BLaER1 treated with 17β-estradiol and CSF1 and Interleukin-3, amounts not matched to agents 10 nM and 100 nM (cell line): ENCODE measurements at regions not wholly inside any gene's neighbourhood (a gene's known extent, or its start where the extent isn't known, plus 50 kb on each side); places are given as distances from the start of the nearest gene placed in this dataset.
"Not testable (repeated sequence)": the region's sequence is repeated elsewhere in the genome, so short reads cannot be mapped to it uniquely, and the experiment has no call there.

ENCODE experiments used
- H3K27ac ChIP-seq, 11 experiments: shearing (Covaris generic); formaldehyde crosslinking; 2 replicates each; pipeline ENCODE4 v1.8.1; 2022
- H3K27me3 ChIP-seq, 11 experiments: shearing (Covaris generic); formaldehyde crosslinking; 2 replicates each; pipeline ENCODE4 v1.8.1; 2022
- H3K36me3 ChIP-seq, 11 experiments: shearing (Covaris generic); formaldehyde crosslinking; 2 replicates each; pipeline ENCODE4 v1.8.1; 2022
- H3K4me1 ChIP-seq, 10 experiments: shearing (Covaris generic); formaldehyde crosslinking; 2 replicates each; pipeline ENCODE4 v1.8.1; 2022
- H3K4me2 ChIP-seq, 11 experiments: shearing (Covaris generic); formaldehyde crosslinking; 2 replicates each; pipeline ENCODE4 v1.8.1; 2022
- H3K4me3 ChIP-seq, 10 experiments: shearing (Covaris generic); formaldehyde crosslinking; 2 replicates each; pipeline ENCODE4 v1.8.1; 2022
- H3K9ac ChIP-seq, 11 experiments: shearing (Covaris generic); formaldehyde crosslinking; 2 replicates each; pipeline ENCODE4 v1.8.1; 2022
- H3K9me3 ChIP-seq, 11 experiments: shearing (Covaris generic); formaldehyde crosslinking; replicated peaks in 1 of 11; 2 replicates each; pipeline ENCODE4 v1.8.1; 2022
- H4K20me1 ChIP-seq, 11 experiments: shearing (Covaris generic); formaldehyde crosslinking; 2 replicates each; pipeline ENCODE4 v1.8.1; 2022
- Cebpa-rat ChIP-seq, 11 experiments: shearing (Covaris generic); IDR thresholded peaks; 2 replicates each; pipeline ENCODE4 v1.8.1; 2022

DNA sequence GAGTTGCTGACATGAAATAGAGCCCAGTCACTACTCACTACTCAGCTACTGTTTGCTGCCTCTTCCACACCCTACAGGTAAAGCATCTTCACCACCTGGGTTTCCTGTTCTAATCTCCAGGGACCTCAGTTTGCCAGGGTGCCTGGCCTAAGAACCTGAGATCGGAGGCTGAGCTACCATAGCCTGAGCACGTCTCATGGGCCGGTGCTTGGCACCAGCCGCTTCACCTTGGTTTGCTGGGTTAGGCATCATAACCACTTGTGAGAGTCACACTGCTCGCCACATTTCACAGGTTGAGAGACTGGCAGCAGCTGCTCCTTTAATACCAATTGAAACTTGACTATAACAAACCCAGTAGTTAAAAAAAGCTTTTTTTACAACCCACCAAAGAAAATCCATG is 75.1 kb downstream of the EMX2 start:
- no peak for TF ChIP-seq Cebpa-rat (IDR thresholded peaks at IDR 0.05)
- Histone ChIP-seq H3K4me3 (no peak overlapping the region), H4K20me1 (no peaks in the 10 kb centered on the region; a peak in 1 of 22 replicates), H3K9ac (no peak overlapping the region), H3K36me3 (no peaks in the 10 kb centered on the region), H3K4me1 (no peaks in the 10 kb centered on the region), H3K27me3 (no peaks in the 10 kb centered on the region), H3K27ac (no peak overlapping the region), H3K9me3 (no peaks in the 10 kb centered on the region), H3K4me2 (no peak overlapping the region)

DNA sequence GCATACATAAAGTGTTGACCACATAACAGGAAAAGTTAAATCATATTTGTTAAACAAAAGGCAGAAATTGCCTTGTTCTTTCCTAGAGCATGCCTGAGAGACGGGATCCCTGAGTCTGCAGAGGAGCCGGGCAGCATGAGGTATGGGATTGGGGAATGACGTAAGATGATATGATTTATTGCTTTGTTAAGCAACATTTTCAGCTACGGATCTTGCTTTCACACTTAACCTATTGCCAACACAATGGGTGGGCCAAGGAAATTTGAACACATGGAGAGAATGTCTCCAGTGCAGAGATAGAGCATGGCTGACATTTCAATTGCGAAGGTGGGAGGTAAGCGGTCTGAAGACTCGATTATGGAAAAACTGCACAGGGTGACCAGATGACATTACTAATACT is 76.7 kb downstream of the EMX2 start:
- no peak for TF ChIP-seq Cebpa-rat (IDR thresholded peaks at IDR 0.05)
- Histone ChIP-seq H3K4me2 (no peak overlapping the region), H3K27me3 (no peaks in the 10 kb centered on the region), H3K27ac (no peak overlapping the region), H3K36me3 (no peaks in the 10 kb centered on the region), H3K9me3 (no peaks in the 10 kb centered on the region), H3K4me1 (no peaks in the 10 kb centered on the region), H4K20me1 (no peaks in the 10 kb centered on the region; a peak in 1 of 22 replicates), H3K4me3 (no peak overlapping the region), H3K9ac (no peak overlapping the region)

GRCh38 chr10:117619707-117620405 is 77.3 kb downstream of the EMX2 start:
- no peak for TF ChIP-seq Cebpa-rat (IDR thresholded peaks at IDR 0.05)
- no peak overlapping the region for H3K9ac ChIP-seq
- no peaks in the 10 kb centered on the region for H3K27me3 ChIP-seq
- H3K4me3 ChIP-seq: no peak overlapping the region
- H3K4me1 ChIP-seq: no peaks in the 10 kb centered on the region
- no peaks in the 10 kb centered on the region; a peak in 1 of 22 replicates for H4K20me1 ChIP-seq
- H3K36me3 ChIP-seq: no peaks in the 10 kb centered on the region
- no peak overlapping the region for H3K27ac ChIP-seq
- H3K9me3 ChIP-seq: no peaks in the 10 kb centered on the region
- no peak overlapping the region for H3K4me2 ChIP-seq

GRCh38 chr10:117621196-117621595 is 78.7 kb downstream of the EMX2 start:
- H3K27ac ChIP-seq: no peak overlapping the region
- H3K4me3 ChIP-seq: no peak overlapping the region
- H3K27me3 ChIP-seq: no peaks in the 10 kb centered on the region
- no peaks in the 10 kb centered on the region for H3K36me3 ChIP-seq
- no peaks in the 10 kb centered on the region for H3K4me1 ChIP-seq
- H3K9ac ChIP-seq: no peak overlapping the region
- TF ChIP-seq Cebpa-rat (IDR thresholded peaks at IDR 0.05): no peak
- no peaks in the 10 kb centered on the region for H4K20me1 ChIP-seq
- no peaks in the 10 kb centered on the region for H3K9me3 ChIP-seq
- H3K4me2 ChIP-seq: no peak overlapping the region

DNA sequence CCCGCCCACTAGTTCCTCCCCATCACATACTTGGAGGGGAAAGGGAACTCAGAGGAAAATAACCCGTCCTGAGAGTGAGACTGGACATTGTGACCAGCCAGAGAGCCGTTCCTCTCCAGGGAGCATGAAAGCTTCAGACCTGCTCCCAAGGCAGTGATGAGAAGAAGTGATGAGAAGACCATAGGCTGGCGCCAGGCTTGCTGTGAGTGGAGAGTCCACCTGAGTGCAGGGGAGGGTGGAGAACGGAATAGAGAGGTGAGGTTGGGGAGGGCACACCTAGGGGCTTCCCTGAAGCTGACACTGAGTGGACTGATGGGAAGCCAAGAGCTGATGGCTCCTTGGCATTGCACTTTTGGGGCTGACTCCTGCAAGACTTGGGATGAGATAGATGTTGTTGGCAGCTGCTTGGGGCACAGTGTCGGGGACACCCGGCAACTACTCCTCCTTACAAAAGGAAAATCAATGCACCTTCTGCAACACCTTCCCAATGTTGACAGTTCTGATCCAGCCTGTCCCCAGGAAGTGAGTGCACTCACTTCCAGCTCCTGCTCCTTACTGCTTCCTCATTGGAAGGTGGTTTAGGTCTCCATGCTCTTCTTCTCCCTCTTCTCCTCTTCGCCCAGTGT is 79.4 kb downstream of the EMX2 start:
- no peaks in the 10 kb centered on the region for H3K36me3 ChIP-seq
- no peak overlapping the region for H3K4me3 ChIP-seq
- no peaks in the 10 kb centered on the region for H3K9me3 ChIP-seq
- no peaks in the 10 kb centered on the region for H3K27me3 ChIP-seq
- no peak for TF ChIP-seq Cebpa-rat (IDR thresholded peaks at IDR 0.05)
- H3K4me1 ChIP-seq: no peaks in the 10 kb centered on the region
- no peak overlapping the region for H3K27ac ChIP-seq
- no peak overlapping the region for H3K9ac ChIP-seq
- H3K4me2 ChIP-seq: no peak overlapping the region; a peak in 1 of 22 replicates
- no peaks in the 10 kb centered on the region for H4K20me1 ChIP-seq

DNA sequence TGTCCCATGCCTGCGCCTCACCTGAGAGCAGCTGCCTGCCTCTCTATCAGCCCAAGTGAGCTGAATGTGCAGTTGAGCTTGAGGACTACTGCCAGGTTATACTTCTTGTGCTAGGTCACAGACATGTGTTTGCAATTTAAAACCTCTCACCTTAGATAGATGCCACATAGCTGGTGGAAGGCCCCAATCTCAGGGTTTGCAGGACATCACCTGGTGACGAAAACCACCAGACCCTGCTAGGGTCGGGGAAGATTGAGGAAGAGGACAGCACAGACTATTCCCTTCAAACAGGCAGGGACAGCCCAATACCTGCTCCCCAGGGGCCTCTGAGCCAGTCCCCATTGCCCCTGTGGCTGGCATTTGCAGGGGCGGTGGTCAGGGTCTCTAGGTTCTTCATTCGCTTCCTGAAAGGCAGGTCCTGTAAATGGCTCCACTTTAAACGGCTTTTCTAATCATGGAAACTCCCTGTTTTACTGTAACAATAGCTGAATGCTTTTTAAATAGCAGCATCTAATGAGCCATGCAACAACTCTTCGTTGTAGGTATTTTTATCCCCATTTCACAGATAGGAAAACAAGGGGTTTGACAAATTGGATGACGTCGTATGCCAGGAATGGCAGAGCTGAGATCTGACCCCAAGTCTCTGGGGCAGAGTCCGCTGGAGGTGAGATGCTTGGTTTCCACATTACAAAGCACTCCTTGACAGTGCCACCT is 80.1 kb downstream of the EMX2 start:
- Histone ChIP-seq H3K4me3 (no peak overlapping the region), H4K20me1 (no peaks in the 10 kb centered on the region), H3K27me3 (no peaks in the 10 kb centered on the region), H3K9ac (no peak overlapping the region), H3K4me2 (no peak overlapping the region), H3K4me1 (no peaks in the 10 kb centered on the region), H3K27ac (no peak overlapping the region), H3K36me3 (no peaks in the 10 kb centered on the region), H3K9me3 (no peaks in the 10 kb centered on the region)
- no peak for TF ChIP-seq Cebpa-rat (IDR thresholded peaks at IDR 0.05)

DNA sequence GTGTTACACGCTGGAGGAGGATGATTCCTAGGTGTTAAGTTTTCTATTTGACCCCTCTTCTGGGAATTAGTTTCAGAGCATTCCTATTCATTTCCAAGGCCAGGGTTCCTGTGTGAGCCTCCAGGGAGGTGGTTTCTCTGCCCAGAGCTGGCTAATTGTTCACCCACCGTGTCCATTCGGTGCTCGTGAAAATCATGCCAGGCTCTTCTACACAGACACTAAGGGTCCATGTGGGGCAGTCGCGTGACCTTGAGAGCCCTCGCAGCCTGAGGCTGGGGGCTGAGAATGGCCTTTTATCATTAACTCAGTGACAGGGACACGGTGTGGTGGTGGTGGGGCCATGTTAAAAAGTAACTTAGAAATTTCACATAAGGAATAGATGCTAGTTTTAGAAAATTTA is 83.7 kb downstream of the EMX2 start:
- H3K9ac ChIP-seq: no peak overlapping the region

GRCh38 chr10:117627561-117627960 is 85.0 kb downstream of the EMX2 start:
- H4K20me1 ChIP-seq: no peaks in the 10 kb centered on the region
- no peak overlapping the region for H3K4me2 ChIP-seq
- no peak overlapping the region for H3K4me3 ChIP-seq
- TF ChIP-seq Cebpa-rat (IDR thresholded peaks at IDR 0.05): no peak
- H3K9ac ChIP-seq: no peak overlapping the region
- H3K4me1 ChIP-seq: no peaks in the 10 kb centered on the region
- no peaks in the 10 kb centered on the region for H3K36me3 ChIP-seq
- H3K9me3 ChIP-seq: no peaks in the 10 kb centered on the region
- no peak overlapping the region for H3K27ac ChIP-seq
- no peaks in the 10 kb centered on the region for H3K27me3 ChIP-seq

More for the DNA sequence above, 83.7 kb downstream of the EMX2 start:
- Histone ChIP-seq H3K36me3 (no peaks in the 10 kb centered on the region), H3K9me3 (no peaks in the 10 kb centered on the region), H3K4me3 (no peak overlapping the region), H3K4me1 (no peaks in the 10 kb centered on the region), H3K4me2 (no peak overlapping the region), H3K27ac (no peak overlapping the region), H3K27me3 (no peaks in the 10 kb centered on the region), H4K20me1 (no peaks in the 10 kb centered on the region)
- no peak for TF ChIP-seq Cebpa-rat (IDR thresholded peaks at IDR 0.05)

GRCh38 chr10:117629717-117630116 is 87.2 kb downstream of the EMX2 start:
- H4K20me1 ChIP-seq, H3K4me1 ChIP-seq, H3K9me3 ChIP-seq, H3K4me2 ChIP-seq, H3K36me3 ChIP-seq, H3K4me3 ChIP-seq, H3K27ac ChIP-seq, H3K9ac ChIP-seq, H3K27me3 ChIP-seq: not testable (repeated sequence)
